HL-60/S4 treated with retinoic acid at 250 ng/mL for 4 days and 3 days (cell line): ENCODE measurements at regions not wholly inside any gene's neighbourhood (a gene's known extent, or its start where the extent isn't known, plus 50 kb on each side); places are given as distances from the start of the nearest gene placed in this dataset.

Experiments used
- in situ Hi-C: fragments of 300-500 bp; cut with MboI; formaldehyde crosslinking; loops from 2 replicates; pipeline ENCODE4 v1.7.0; 2022; ENCODE audit warnings: low sequenced_read_pairs

GRCh38 chr15:96565266-96565665, 234.8 kb downstream of the NR2F2 start:
- in situ Hi-C loops: no loop called here

GRCh38 chr15:96574782-96575181, 244.3 kb downstream of the NR2F2 start:
- in situ Hi-C loops: no loop called here

GRCh38 chr15:96576596-96576995, 246.1 kb downstream of the NR2F2 start:
- in situ Hi-C loops: no loop called here

GRCh38 chr15:96578393-96578792, 247.9 kb downstream of the NR2F2 start:
- in situ Hi-C loops: no loop called here

- in situ Hi-C loops: no loop called here
Measured at GRCh38 chr15:96581371-96581770, 250.9 kb downstream of the NR2F2 start.

- in situ Hi-C loops: no loop called here
Measured at GRCh38 chr15:96582473-96582872, 252.0 kb downstream of the NR2F2 start.

- in situ Hi-C loops: no loop called here
Measured at GRCh38 chr15:96583671-96584070, 253.2 kb downstream of the NR2F2 start.

GRCh38 chr15:96585484-96586386, 255.2 kb downstream of the NR2F2 start:
- in situ Hi-C loops: no loop called here

GRCh38 chr15:96586901-96587300, 256.4 kb downstream of the NR2F2 start:
- in situ Hi-C loops: no loop called here

GRCh38 chr15:96589864-96590263, 259.4 kb downstream of the NR2F2 start:
- in situ Hi-C loops: no loop called here

- in situ Hi-C loops: no loop called here
Measured at GRCh38 chr15:96593735-96594134, 263.2 kb downstream of the NR2F2 start.

GRCh38 chr15:96595951-96596350, 265.5 kb downstream of the NR2F2 start:
- in situ Hi-C loops: no loop called here

GRCh38 chr15:96598514-96598913, 268.0 kb downstream of the NR2F2 start:
- in situ Hi-C loops: no loop called here

GRCh38 chr15:96599268-96599667, 268.8 kb downstream of the NR2F2 start:
- in situ Hi-C loops: no loop called here

- in situ Hi-C loops: no loop called here
Measured at GRCh38 chr15:96600350-96600749, 269.9 kb downstream of the NR2F2 start.

- in situ Hi-C loops: no loop called here
Measured at GRCh38 chr15:96606617-96607016, 276.1 kb downstream of the NR2F2 start.

GRCh38 chr15:96610757-96611156, 280.3 kb downstream of the NR2F2 start:
- in situ Hi-C loops: no loop called here

GRCh38 chr15:96612917-96613316, 282.4 kb downstream of the NR2F2 start:
- in situ Hi-C loops: no loop called here

- in situ Hi-C loops: no loop called here
Measured at GRCh38 chr15:96619174-96619573, 288.7 kb downstream of the NR2F2 start.

GRCh38 chr15:96622714-96623113, 292.2 kb downstream of the NR2F2 start:
- in situ Hi-C loops: no loop called here

GRCh38 chr15:96625256-96625655, 294.8 kb downstream of the NR2F2 start:
- in situ Hi-C loops: no loop called here

GRCh38 chr15:96627031-96627568, 296.6 kb downstream of the NR2F2 start:
- in situ Hi-C loops: no loop called here
